Hepatocyte (in vitro differentiated cells): ENCODE measurements at regions not wholly inside any gene's neighbourhood (a gene's known extent, or its start where the extent isn't known, plus 50 kb on each side); places are given as distances from the start of the nearest gene placed in this dataset.

Experiments used
- DNase-seq: peaks from one replicate; pipeline ENCODE4 v3.0.0-alpha.2; 2016; ENCODE audit warnings: low spot score
- H2AFZ ChIP-seq: fragments of 200-600 bp; sonication (generic); 2 replicates; pipeline ENCODE4 v1.6.0; 2016; ENCODE audit warnings: antibody characterized with exemption, mild to moderate bottlenecking
- H3K27ac ChIP-seq: fragments of 200-600 bp; sonication (generic); 2 replicates; pipeline ENCODE4 v1.5.1; 2016; ENCODE audit warnings: mild to moderate bottlenecking
- H3K27me3 ChIP-seq: fragments of 200-600 bp; sonication (generic); 2 replicates; pipeline ENCODE4 v1.6.1; 2016
- H3K36me3 ChIP-seq: fragments of 200-600 bp; sonication (generic); replicated peaks from 2 replicates; pipeline ENCODE4 v1.5.1; 2016; ENCODE audit warnings: low read depth; ENCODE audit not compliant: insufficient read depth
- H3K4me1 ChIP-seq: fragments of 200-600 bp; sonication (generic); 2 replicates; pipeline ENCODE4 v1.5.1; 2016; ENCODE audit warnings: mild to moderate bottlenecking, moderate library complexity; ENCODE audit not compliant: insufficient read depth
- H3K4me2 ChIP-seq: fragments of 200-600 bp; sonication (generic); 2 replicates; pipeline ENCODE4 v1.6.0; 2016
- H3K4me3 ChIP-seq: fragments of 200-600 bp; sonication (generic); 2 replicates; pipeline ENCODE4 v1.5.1; 2016; ENCODE audit warnings: mild to moderate bottlenecking
- H3K79me2 ChIP-seq: fragments of 200-600 bp; sonication (generic); 2 replicates; pipeline ENCODE4 v1.6.0; 2017; ENCODE audit warnings: mild to moderate bottlenecking
- H3K9me2 ChIP-seq: fragments of 200-600 bp; sonication (generic); replicated peaks from 2 replicates; pipeline ENCODE4 v1.6.0; 2017; ENCODE audit warnings: mild to moderate bottlenecking; ENCODE audit not compliant: insufficient read depth
- H3K9me3 ChIP-seq: fragments of 200-600 bp; sonication (generic); 2 replicates; pipeline ENCODE4 v1.5.1; 2016; ENCODE audit warnings: low read depth, mild to moderate bottlenecking
- H4K20me1 ChIP-seq: fragments of 200-600 bp; sonication (generic); 2 replicates; pipeline ENCODE4 v1.6.0; 2016; ENCODE audit warnings: mild to moderate bottlenecking; ENCODE audit not compliant: insufficient read depth, poor library complexity, severe bottlenecking
- EZH2 ChIP-seq: fragments of 200-600 bp; sonication (generic); IDR thresholded peaks from 2 replicates; pipeline ENCODE4 v1.6.1; 2016; ENCODE audit warnings: antibody characterized with exemption, mild to moderate bottlenecking, borderline replicate concordance
- EZH2phosphoT487 ChIP-seq: fragments of 200-600 bp; sonication (generic); IDR thresholded peaks from one replicate; pipeline ENCODE4 v1.6.1; 2018; ENCODE audit warnings: antibody characterized with exemption, mild to moderate bottlenecking, low read depth, moderate library complexity; ENCODE audit not compliant: unreplicated experiment, severe bottlenecking
- WGBS: methylation state at CpG from one replicate; pipeline ENCODE4 v1.1.6; 2016; ENCODE audit warnings: low lambda C conversion rate; ENCODE audit errors: missing lambda C conversion rate; 5-methylcytosine and 5-hydroxymethylcytosine counted together
- TF ChIP-seq, protein P1 (sequence below): fragments of 200-600 bp; sonication (generic); IDR thresholded peaks from 2 replicates; pipeline ENCODE4 v1.5.1; 2016; ENCODE audit warnings: antibody characterized with exemption, mild to moderate bottlenecking; ENCODE audit not compliant: poor library complexity

- 68% methylated on average over 4 of the region's 4 CpGs for WGBS
- Histone ChIP-seq H3K4me2 (no peak overlapping the region), H4K20me1 (no peaks in the 10 kb centered on the region), H3K4me3 (no peak overlapping the region), H3K27me3 (no peaks in the 10 kb centered on the region), H3K79me2 (no peaks in the 10 kb centered on the region), H3K4me1 (no peaks in the 10 kb centered on the region), H3K27ac (no peak overlapping the region), H3K9me3 (no peaks in the 10 kb centered on the region), H3K36me3 (no peaks in the 10 kb centered on the region), H3K9me2 (no peaks in the 10 kb centered on the region), H2AFZ (no peak overlapping the region)
- TF ChIP-seq, protein P1, sequence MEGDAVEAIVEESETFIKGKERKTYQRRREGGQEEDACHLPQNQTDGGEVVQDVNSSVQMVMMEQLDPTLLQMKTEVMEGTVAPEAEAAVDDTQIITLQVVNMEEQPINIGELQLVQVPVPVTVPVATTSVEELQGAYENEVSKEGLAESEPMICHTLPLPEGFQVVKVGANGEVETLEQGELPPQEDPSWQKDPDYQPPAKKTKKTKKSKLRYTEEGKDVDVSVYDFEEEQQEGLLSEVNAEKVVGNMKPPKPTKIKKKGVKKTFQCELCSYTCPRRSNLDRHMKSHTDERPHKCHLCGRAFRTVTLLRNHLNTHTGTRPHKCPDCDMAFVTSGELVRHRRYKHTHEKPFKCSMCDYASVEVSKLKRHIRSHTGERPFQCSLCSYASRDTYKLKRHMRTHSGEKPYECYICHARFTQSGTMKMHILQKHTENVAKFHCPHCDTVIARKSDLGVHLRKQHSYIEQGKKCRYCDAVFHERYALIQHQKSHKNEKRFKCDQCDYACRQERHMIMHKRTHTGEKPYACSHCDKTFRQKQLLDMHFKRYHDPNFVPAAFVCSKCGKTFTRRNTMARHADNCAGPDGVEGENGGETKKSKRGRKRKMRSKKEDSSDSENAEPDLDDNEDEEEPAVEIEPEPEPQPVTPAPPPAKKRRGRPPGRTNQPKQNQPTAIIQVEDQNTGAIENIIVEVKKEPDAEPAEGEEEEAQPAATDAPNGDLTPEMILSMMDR = no peak
- TF ChIP-seq EZH2 (no peak), EZH2phosphoT487 (no peak)
- no peak for DNase-seq
Observed at GRCh38 chr11:110991661-110992355, 253.7 kb upstream of the POU2AF2 start.

GRCh38 chr11:110990311-110990710 lies 255.2 kb upstream of the POU2AF2 start:
- no peak overlapping the region for H3K27ac ChIP-seq
- no peak overlapping the region for H3K4me3 ChIP-seq
- H2AFZ ChIP-seq = no peak overlapping the region
- TF ChIP-seq, protein P1 = no peak
- no peak for TF ChIP-seq EZH2phosphoT487
- no peak for TF ChIP-seq EZH2
- no peaks in the 10 kb centered on the region for H4K20me1 ChIP-seq
- no peaks in the 10 kb centered on the region for H3K9me3 ChIP-seq
- no peak overlapping the region for H3K4me2 ChIP-seq
- H3K79me2 ChIP-seq = no peaks in the 10 kb centered on the region
- no peaks in the 10 kb centered on the region for H3K27me3 ChIP-seq
- WGBS = 69% methylated on average over 3 of the region's 3 CpGs
- no peak for DNase-seq
- no peaks in the 10 kb centered on the region for H3K36me3 ChIP-seq
- H3K9me2 ChIP-seq = no peaks in the 10 kb centered on the region
- no peaks in the 10 kb centered on the region for H3K4me1 ChIP-seq

DNA sequence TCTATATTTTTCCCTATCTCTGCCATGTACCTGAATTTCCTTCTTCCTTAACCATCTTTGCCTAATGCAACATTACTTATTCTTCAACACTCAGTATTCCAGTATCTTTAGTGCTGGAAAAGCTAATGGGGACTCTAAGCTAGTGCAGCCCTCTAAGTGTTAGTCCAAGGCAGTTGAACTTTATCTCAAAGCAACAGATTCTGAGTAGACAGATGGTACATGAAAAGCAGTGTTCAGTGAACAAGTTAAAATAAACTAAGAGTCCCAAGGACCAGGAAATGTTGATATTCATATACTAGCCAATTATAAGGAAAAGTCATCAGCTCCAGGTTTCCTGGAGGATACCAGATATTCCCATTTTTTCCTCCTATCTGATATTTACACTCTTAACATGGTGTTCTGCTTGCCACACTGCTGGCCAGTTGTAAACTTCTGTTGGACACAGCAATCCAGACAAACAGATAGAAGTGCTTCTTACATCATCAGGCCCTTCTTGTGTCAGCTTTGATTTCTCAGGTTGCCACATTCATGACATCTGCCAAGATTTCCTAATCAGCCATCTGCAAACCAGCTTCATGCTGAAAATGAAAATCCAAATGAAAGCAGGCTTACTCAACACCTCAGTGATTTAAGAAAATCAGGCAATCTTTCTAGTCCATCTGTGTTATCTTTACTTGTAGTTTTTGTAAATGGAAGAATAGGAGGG lies 255.9 kb upstream of the POU2AF2 start:
- Histone ChIP-seq H3K27ac (no peak overlapping the region), H3K9me3 (no peaks in the 10 kb centered on the region)
- no peak for TF ChIP-seq EZH2
- no peak for TF ChIP-seq EZH2phosphoT487
- TF ChIP-seq, protein P1 = no peak

More for the DNA sequence above, 255.9 kb upstream of the POU2AF2 start:
- Histone ChIP-seq H3K4me1 (no peaks in the 10 kb centered on the region), H2AFZ (no peak overlapping the region), H3K79me2 (no peaks in the 10 kb centered on the region), H3K4me2 (no peak overlapping the region), H3K4me3 (no peak overlapping the region), H3K9me2 (no peaks in the 10 kb centered on the region), H3K27me3 (no peaks in the 10 kb centered on the region), H3K36me3 (no peaks in the 10 kb centered on the region), H4K20me1 (no peaks in the 10 kb centered on the region)
- DNase-seq = peak; percentile 17
